ENCODE measurements at regions not wholly inside any gene's neighbourhood (a gene's known extent, or its start where the extent isn't known, plus 50 kb on each side); places are given as distances from the start of the nearest gene placed in this dataset.

GRCh38 chr17:79154446-79154845 lies 79.8 kb downstream of the ENGASE start:
- H3K4me1 ChIP-seq: no peaks in the 10 kb centered on the region
- H3K4me3 ChIP-seq: no peak overlapping the region
- no peaks in the 10 kb centered on the region for H3K27me3 ChIP-seq
- no peak overlapping the region for H3K27ac ChIP-seq
- H3K36me3 ChIP-seq: no peaks in the 10 kb centered on the region
- H3K9me3 ChIP-seq: no peaks in the 10 kb centered on the region
- no peak for TF ChIP-seq CTCF (IDR thresholded peaks at IDR 0.05)
- TF ChIP-seq POLR2A (IDR thresholded peaks at IDR 0.05): no peak
- DNase-seq: no peak

GRCh38 chr17:79153367-79154130 lies 78.9 kb downstream of the ENGASE start:
- H3K4me3 ChIP-seq: no peak overlapping the region
- H3K27me3 ChIP-seq: no peaks in the 10 kb centered on the region
- no peaks in the 10 kb centered on the region for H3K4me1 ChIP-seq
- no peaks in the 10 kb centered on the region for H3K9me3 ChIP-seq
- TF ChIP-seq CTCF (IDR thresholded peaks at IDR 0.05): no peak
- TF ChIP-seq POLR2A (IDR thresholded peaks at IDR 0.05): no peak
- H3K27ac ChIP-seq: no peak overlapping the region
- no peaks in the 10 kb centered on the region for H3K36me3 ChIP-seq
- DNase-seq: no peak

- Histone ChIP-seq H3K27me3 (no peaks in the 10 kb centered on the region), H3K36me3 (no peaks in the 10 kb centered on the region), H3K27ac (no peak overlapping the region), H3K4me3 (no peak overlapping the region), H3K4me1 (no peaks in the 10 kb centered on the region), H3K9me3 (no peaks in the 10 kb centered on the region)
- DNase-seq: no peak
- TF ChIP-seq CTCF (IDR thresholded peaks at IDR 0.05): no peak
- no peak for TF ChIP-seq POLR2A (IDR thresholded peaks at IDR 0.05)
These were observed 78.0 kb downstream of the ENGASE start for GRCh38 chr17:79152636-79153035.

GRCh38 chr17:79152110-79152509 lies 77.5 kb downstream of the ENGASE start:
- Histone ChIP-seq H3K9me3 (no peaks in the 10 kb centered on the region), H3K27ac (no peak overlapping the region), H3K4me1 (no peaks in the 10 kb centered on the region), H3K36me3 (no peaks in the 10 kb centered on the region), H3K27me3 (no peaks in the 10 kb centered on the region), H3K4me3 (no peak overlapping the region)
- TF ChIP-seq CTCF (IDR thresholded peaks at IDR 0.05) (no peak), POLR2A (IDR thresholded peaks at IDR 0.05) (no peak)
- DNase-seq: no peak

- no peaks in the 10 kb centered on the region for H3K4me1 ChIP-seq
- no peaks in the 10 kb centered on the region for H3K36me3 ChIP-seq
- no peaks in the 10 kb centered on the region for H3K27me3 ChIP-seq
- TF ChIP-seq CTCF (IDR thresholded peaks at IDR 0.05): no peak
- TF ChIP-seq POLR2A (IDR thresholded peaks at IDR 0.05): no peak
- no peak for DNase-seq
- H3K9me3 ChIP-seq: no peaks in the 10 kb centered on the region
- no peak overlapping the region for H3K27ac ChIP-seq
- no peak overlapping the region for H3K4me3 ChIP-seq
These were observed 76.2 kb downstream of the ENGASE start for GRCh38 chr17:79150799-79151198.
